Activated effector memory CD4-positive, alpha-beta T cell treated with anti-CD3 and anti-CD28 coated beads, Interleukin-2, amount 50 U/mL, for 16 hours (primary cell): ENCODE measurements at regions not wholly inside any gene's neighbourhood (a gene's known extent, or its start where the extent isn't known, plus 50 kb on each side); places are given as distances from the start of the nearest gene placed in this dataset.

ENCODE experiments used
- DNase-seq: peaks from one replicate; pipeline ENCODE4 v3.0.0-alpha.2; 2020

GRCh38 chr20:39658662-39659409 lies 696.7 kb downstream of the DHX35 start:
- no peak for DNase-seq

- DNase-seq, result no peak
Measured at GRCh38 chr20:39654171-39654570, 692.0 kb downstream of the DHX35 start.

- DNase-seq, result no peak
Measured at GRCh38 chr20:39651645-39652325, 689.6 kb downstream of the DHX35 start.

GRCh38 chr20:39646874-39647413 lies 684.8 kb downstream of the DHX35 start:
- DNase-seq, result no peak

- DNase-seq, result no peak
Measured at GRCh38 chr20:39645131-39645530, 683.0 kb downstream of the DHX35 start.

- DNase-seq, result no peak
Measured at GRCh38 chr20:39643292-39643691, 681.1 kb downstream of the DHX35 start.

- DNase-seq, result no peak
Measured at GRCh38 chr20:39641423-39641822, 679.3 kb downstream of the DHX35 start.

GRCh38 chr20:39640147-39640546 lies 678.0 kb downstream of the DHX35 start:
- no peak for DNase-seq

- no peak for DNase-seq
Measured at GRCh38 chr20:39638731-39639130, 676.6 kb downstream of the DHX35 start.

GRCh38 chr20:39633689-39634088 lies 671.5 kb downstream of the DHX35 start:
- DNase-seq, result no peak

GRCh38 chr20:39632757-39633156 lies 670.6 kb downstream of the DHX35 start:
- no peak for DNase-seq

GRCh38 chr20:39632176-39632575 lies 670.0 kb downstream of the DHX35 start:
- no peak for DNase-seq

- DNase-seq, result no peak
Measured at GRCh38 chr20:39631557-39631956, 669.4 kb downstream of the DHX35 start.

GRCh38 chr20:39630215-39630908 lies 668.2 kb downstream of the DHX35 start:
- DNase-seq, result no peak

GRCh38 chr20:39627765-39628164 lies 665.6 kb downstream of the DHX35 start:
- DNase-seq, result no peak

- DNase-seq, result no peak
Measured at GRCh38 chr20:39624316-39624715, 662.2 kb downstream of the DHX35 start.

GRCh38 chr20:39623584-39624234 lies 661.6 kb downstream of the DHX35 start:
- DNase-seq, result no peak

- DNase-seq, result no peak
Measured at GRCh38 chr20:39619271-39619785, 657.2 kb downstream of the DHX35 start.

- no peak for DNase-seq
Measured at GRCh38 chr20:39611901-39612300, 649.8 kb downstream of the DHX35 start.

GRCh38 chr20:39607141-39607540 lies 645.0 kb downstream of the DHX35 start:
- DNase-seq, result no peak

GRCh38 chr20:39605908-39606307 lies 643.8 kb downstream of the DHX35 start:
- no peak for DNase-seq

GRCh38 chr20:39605361-39605760 lies 643.2 kb downstream of the DHX35 start:
- DNase-seq, result no peak

GRCh38 chr20:39603219-39603618 lies 641.1 kb downstream of the DHX35 start:
- DNase-seq, result no peak
